ENCODE measurements at regions not wholly inside any gene's neighbourhood (a gene's known extent, or its start where the extent isn't known, plus 50 kb on each side); places are given as distances from the start of the nearest gene placed in this dataset.

- DNase-seq = no peak
- no peaks in the 10 kb centered on the region for H3K4me1 ChIP-seq
- H3K27me3 ChIP-seq = no peaks in the 10 kb centered on the region
- H3K9me3 ChIP-seq = no peaks in the 10 kb centered on the region
- intact Hi-C loops (cut with DNase I) = no loop called here
- H3K27ac ChIP-seq = no peak overlapping the region
- TF ChIP-seq POLR2A (IDR thresholded peaks at IDR 0.05) = no peak
- no peak for TF ChIP-seq CTCF (IDR thresholded peaks at IDR 0.05)
- no peak overlapping the region for H3K4me3 ChIP-seq (replicated peaks in 1 of 3)
- H3K36me3 ChIP-seq = no peaks in the 10 kb centered on the region
- 77 to 78% methylated on average over 1 of the region's 1 CpG for WGBS, 2 donors
Measured at GRCh38 chr3:30300809-30301208, 305.6 kb upstream of the TGFBR2 start.

- Histone ChIP-seq H3K27ac (no peak overlapping the region), H3K4me1 (no peaks in the 10 kb centered on the region), H3K36me3 (no peaks in the 10 kb centered on the region), H3K9me3 (no peaks in the 10 kb centered on the region), H3K4me3 (replicated peaks in 1 of 3) (no peak overlapping the region), H3K27me3 (no peaks in the 10 kb centered on the region)
- TF ChIP-seq POLR2A (IDR thresholded peaks at IDR 0.05) = no peak
- no peak for TF ChIP-seq CTCF (IDR thresholded peaks at IDR 0.05)
- DNase-seq = no peak
- intact Hi-C loops (cut with DNase I) = no loop called here
- WGBS, 2 donors = 73 to 87% methylated on average over 5 of the region's 5 CpGs
Measured at GRCh38 chr3:30302027-30302426, 304.4 kb upstream of the TGFBR2 start.

GRCh38 chr3:30303770-30304169 is 302.6 kb upstream of the TGFBR2 start:
- H3K9me3 ChIP-seq = no peaks in the 10 kb centered on the region

GRCh38 chr3:30305021-30305420 is 301.4 kb upstream of the TGFBR2 start:
- 91 to 95% methylated on average over 3 of the region's 3 CpGs for WGBS, 2 donors

More at GRCh38 chr3:30303770-30304169, 302.6 kb upstream of the TGFBR2 start:
- DNase-seq = no peak
- Histone ChIP-seq H3K4me1 (no peaks in the 10 kb centered on the region), H3K27ac (no peak overlapping the region), H3K36me3 (no peaks in the 10 kb centered on the region), H3K27me3 (no peaks in the 10 kb centered on the region), H3K4me3 (replicated peaks in 1 of 3) (no peak overlapping the region)
- intact Hi-C loops (cut with DNase I) = no loop called here
- WGBS, 2 donors = 95 to 98% methylated on average over 2 of the region's 2 CpGs
- no peak for TF ChIP-seq POLR2A (IDR thresholded peaks at IDR 0.05)
- no peak for TF ChIP-seq CTCF (IDR thresholded peaks at IDR 0.05)

GRCh38 chr3:30306896-30307295 is 299.5 kb upstream of the TGFBR2 start:
- Histone ChIP-seq H3K4me1 (no peaks in the 10 kb centered on the region), H3K27ac (no peak overlapping the region)

More at GRCh38 chr3:30305021-30305420, 301.4 kb upstream of the TGFBR2 start:
- intact Hi-C loops (cut with DNase I) = no loop called here
- no peak for DNase-seq
- H3K9me3 ChIP-seq = no peaks in the 10 kb centered on the region
- TF ChIP-seq POLR2A (IDR thresholded peaks at IDR 0.05) = no peak
- TF ChIP-seq CTCF (IDR thresholded peaks at IDR 0.05) = no peak
- no peak overlapping the region for H3K4me3 ChIP-seq (replicated peaks in 1 of 3)
- H3K4me1 ChIP-seq = no peaks in the 10 kb centered on the region
- no peak overlapping the region for H3K27ac ChIP-seq
- no peaks in the 10 kb centered on the region for H3K27me3 ChIP-seq
- H3K36me3 ChIP-seq = no peaks in the 10 kb centered on the region

More at GRCh38 chr3:30306896-30307295, 299.5 kb upstream of the TGFBR2 start:
- WGBS, 2 donors = 96 to 97% methylated on average over 3 of the region's 3 CpGs
- intact Hi-C loops (cut with DNase I) = no loop called here
- DNase-seq = no peak
- Histone ChIP-seq H3K9me3 (no peaks in the 10 kb centered on the region), H3K36me3 (no peaks in the 10 kb centered on the region), H3K4me3 (replicated peaks in 1 of 3) (no peak overlapping the region), H3K27me3 (no peaks in the 10 kb centered on the region)
- TF ChIP-seq CTCF (IDR thresholded peaks at IDR 0.05) (no peak), POLR2A (IDR thresholded peaks at IDR 0.05) (no peak)
